Stimulated activated naive CD8-positive, alpha-beta T cell treated with anti-CD3 and anti-CD28 coated beads, Interleukin-15, Interleukin-2, amounts not matched to agents 100 ng/mL and 50 ng/mL, for 24 hours (primary cell): ENCODE measurements at regions not wholly inside any gene's neighbourhood (a gene's known extent, or its start where the extent isn't known, plus 50 kb on each side); places are given as distances from the start of the nearest gene placed in this dataset.

Experiments used
- H3K27ac Mint-ChIP-seq: one replicate; pipeline ENCODE4 v1.8.0; 2021; ENCODE audit warnings: mild to moderate bottlenecking, mixed read lengths
- H3K27me3 Mint-ChIP-seq: one replicate; pipeline ENCODE4 v1.8.0; 2021; ENCODE audit warnings: mixed read lengths
- H3K36me3 Mint-ChIP-seq: one replicate; pipeline ENCODE4 v1.8.0; 2021; ENCODE audit warnings: low read depth, mixed read lengths
- H3K4me1 Mint-ChIP-seq: one replicate; pipeline ENCODE4 v1.8.0; 2021; ENCODE audit warnings: low read depth, mixed read lengths
- H3K4me3 Mint-ChIP-seq: one replicate; pipeline ENCODE4 v1.8.0; 2021; ENCODE audit warnings: mild to moderate bottlenecking, mixed read lengths
- H3K9me3 Mint-ChIP-seq: one replicate; pipeline ENCODE4 v1.8.0; 2021; ENCODE audit warnings: mixed read lengths

GRCh38 chr2:104051766-104052165, 802.1 kb upstream of the POU3F3 start:
- Mint-ChIP-seq H3K36me3 (no peaks in the 10 kb centered on the region), H3K9me3 (peaks cover 2% of the 10 kb centered on the region), H3K4me1 (no peaks in the 10 kb centered on the region), H3K4me3 (no peak overlapping the region), H3K27me3 (no peaks in the 10 kb centered on the region), H3K27ac (no peak overlapping the region)

GRCh38 chr2:104052356-104052755, 801.6 kb upstream of the POU3F3 start:
- Mint-ChIP-seq H3K27ac (no peak overlapping the region), H3K4me3 (no peak overlapping the region), H3K9me3 (peaks cover 4% of the 10 kb centered on the region), H3K36me3 (no peaks in the 10 kb centered on the region), H3K27me3 (no peaks in the 10 kb centered on the region), H3K4me1 (no peaks in the 10 kb centered on the region)

- no peaks in the 10 kb centered on the region for H3K27me3 Mint-ChIP-seq
These were observed 797.5 kb upstream of the POU3F3 start for GRCh38 chr2:104056451-104056850.

GRCh38 chr2:104068665-104069064, 785.2 kb upstream of the POU3F3 start:
- H3K4me1 Mint-ChIP-seq = no peaks in the 10 kb centered on the region
- H3K27ac Mint-ChIP-seq = no peak overlapping the region
- H3K36me3 Mint-ChIP-seq = no peaks in the 10 kb centered on the region
- no peaks in the 10 kb centered on the region for H3K9me3 Mint-ChIP-seq
- no peak overlapping the region for H3K4me3 Mint-ChIP-seq
- H3K27me3 Mint-ChIP-seq = no peaks in the 10 kb centered on the region

More at GRCh38 chr2:104056451-104056850, 797.5 kb upstream of the POU3F3 start:
- H3K4me1 Mint-ChIP-seq = no peaks in the 10 kb centered on the region
- H3K27ac Mint-ChIP-seq = no peak overlapping the region
- no peaks in the 10 kb centered on the region for H3K36me3 Mint-ChIP-seq
- no peak overlapping the region for H3K4me3 Mint-ChIP-seq
- H3K9me3 Mint-ChIP-seq = peaks cover 8% of the 10 kb centered on the region

GRCh38 chr2:104077573-104077972, 776.3 kb upstream of the POU3F3 start:
- no peaks in the 10 kb centered on the region for H3K27me3 Mint-ChIP-seq
- no peaks in the 10 kb centered on the region for H3K36me3 Mint-ChIP-seq
- peaks cover 5% of the 10 kb centered on the region for H3K9me3 Mint-ChIP-seq
- no peak overlapping the region for H3K4me3 Mint-ChIP-seq
- no peaks in the 10 kb centered on the region for H3K4me1 Mint-ChIP-seq
- H3K27ac Mint-ChIP-seq = no peak overlapping the region

- Mint-ChIP-seq H3K4me3 (no peak overlapping the region), H3K27me3 (no peaks in the 10 kb centered on the region), H3K36me3 (no peaks in the 10 kb centered on the region), H3K27ac (no peak overlapping the region), H3K9me3 (peaks cover 5% of the 10 kb centered on the region), H3K4me1 (no peaks in the 10 kb centered on the region)
These were observed 775.3 kb upstream of the POU3F3 start for GRCh38 chr2:104078431-104079157.

- H3K27ac Mint-ChIP-seq = no peak overlapping the region
- no peak overlapping the region for H3K4me3 Mint-ChIP-seq
- H3K4me1 Mint-ChIP-seq = no peaks in the 10 kb centered on the region
- peaks cover 6% of the 10 kb centered on the region for H3K9me3 Mint-ChIP-seq
- no peaks in the 10 kb centered on the region for H3K27me3 Mint-ChIP-seq
- no peaks in the 10 kb centered on the region for H3K36me3 Mint-ChIP-seq
These were observed 765.2 kb upstream of the POU3F3 start for GRCh38 chr2:104088745-104089144.

- H3K36me3 Mint-ChIP-seq = no peaks in the 10 kb centered on the region
- no peak overlapping the region for H3K4me3 Mint-ChIP-seq
- peaks cover 9% of the 10 kb centered on the region for H3K9me3 Mint-ChIP-seq
- no peak overlapping the region for H3K27ac Mint-ChIP-seq
- no peaks in the 10 kb centered on the region for H3K4me1 Mint-ChIP-seq
- no peaks in the 10 kb centered on the region for H3K27me3 Mint-ChIP-seq
These were observed 763.5 kb upstream of the POU3F3 start for GRCh38 chr2:104090407-104090806.

- Mint-ChIP-seq H3K36me3 (no peaks in the 10 kb centered on the region), H3K9me3 (peaks cover 9% of the 10 kb centered on the region), H3K4me1 (no peaks in the 10 kb centered on the region), H3K4me3 (no peak overlapping the region), H3K27ac (no peak overlapping the region), H3K27me3 (no peaks in the 10 kb centered on the region)
These were observed 762.0 kb upstream of the POU3F3 start for GRCh38 chr2:104091894-104092293.

GRCh38 chr2:104092886-104093285, 761.0 kb upstream of the POU3F3 start:
- Mint-ChIP-seq H3K36me3 (no peaks in the 10 kb centered on the region), H3K27me3 (no peaks in the 10 kb centered on the region), H3K9me3 (peaks cover 9% of the 10 kb centered on the region)

GRCh38 chr2:104102615-104103014, 751.3 kb upstream of the POU3F3 start:
- Mint-ChIP-seq H3K36me3 (no peaks in the 10 kb centered on the region), H3K27me3 (no peaks in the 10 kb centered on the region), H3K27ac (no peak overlapping the region), H3K9me3 (peaks cover 4% of the 10 kb centered on the region), H3K4me1 (no peaks in the 10 kb centered on the region), H3K4me3 (no peak overlapping the region)

More at GRCh38 chr2:104092886-104093285, 761.0 kb upstream of the POU3F3 start:
- Mint-ChIP-seq H3K4me1 (no peaks in the 10 kb centered on the region), H3K27ac (no peak overlapping the region), H3K4me3 (no peak overlapping the region)

GRCh38 chr2:104109356-104109755, 744.6 kb upstream of the POU3F3 start:
- Mint-ChIP-seq H3K9me3 (no peaks in the 10 kb centered on the region), H3K36me3 (no peaks in the 10 kb centered on the region), H3K4me1 (no peaks in the 10 kb centered on the region), H3K27ac (no peak overlapping the region), H3K27me3 (no peaks in the 10 kb centered on the region), H3K4me3 (no peak overlapping the region)

- no peak overlapping the region for H3K27ac Mint-ChIP-seq
- no peaks in the 10 kb centered on the region for H3K36me3 Mint-ChIP-seq
- no peaks in the 10 kb centered on the region for H3K4me1 Mint-ChIP-seq
- H3K27me3 Mint-ChIP-seq = no peaks in the 10 kb centered on the region
- no peak overlapping the region for H3K4me3 Mint-ChIP-seq
- H3K9me3 Mint-ChIP-seq = peaks cover under 1% of the 10 kb centered on the region
These were observed 735.0 kb upstream of the POU3F3 start for GRCh38 chr2:104118889-104119288.

- Mint-ChIP-seq H3K27me3 (no peaks in the 10 kb centered on the region), H3K36me3 (no peaks in the 10 kb centered on the region), H3K27ac (no peak overlapping the region), H3K4me1 (no peaks in the 10 kb centered on the region), H3K4me3 (no peak overlapping the region), H3K9me3 (peaks cover 3% of the 10 kb centered on the region)
These were observed 733.7 kb upstream of the POU3F3 start for GRCh38 chr2:104120171-104120570.

- H3K27me3 Mint-ChIP-seq = no peaks in the 10 kb centered on the region
- H3K4me3 Mint-ChIP-seq = no peak overlapping the region
- H3K36me3 Mint-ChIP-seq = no peaks in the 10 kb centered on the region
- H3K4me1 Mint-ChIP-seq = no peaks in the 10 kb centered on the region
- H3K9me3 Mint-ChIP-seq = peaks cover 6% of the 10 kb centered on the region
- no peak overlapping the region for H3K27ac Mint-ChIP-seq
These were observed 728.8 kb upstream of the POU3F3 start for GRCh38 chr2:104125096-104125495.
